Spleen (tissue), 7 donors: ENCODE measurements at regions not wholly inside any gene's neighbourhood (a gene's known extent, or its start where the extent isn't known, plus 50 kb on each side); places are given as distances from the start of the nearest gene placed in this dataset.

Experiments used
- POLR2A ChIP-seq, 3 donors: fragments of 450-650 bp; IDR thresholded peaks; one replicate each; pipeline ENCODE4 v1.5.1; 2017; ENCODE audit warnings: antibody characterized with exemption in 3 of 3, mild to moderate bottlenecking in 1 of 3
- POLR2AphosphoS5 ChIP-seq, 3 donors: sonication (generic); formaldehyde crosslinking; IDR thresholded peaks; one replicate each; pipeline ENCODE4 v1.5.1; 2017; ENCODE audit warnings: antibody characterized with exemption in 3 of 3
- TF ChIP-seq, protein P1 (sequence below), 11 experiments: fragments of 200-600 bp in 7 of 11; fragments of 450-650 bp in 4 of 11; sonication (generic) in 4 of 11; IDR thresholded peaks in 8 of 11; conservative IDR thresholded peaks in 3 of 11; 1 replicate in 7 of 11; 2 replicates in 4 of 11; pipeline versions ENCODE4 v1.4.0 to v1.8.0; 2016 to 2021; ENCODE audit warnings: antibody characterized with exemption in 11 of 11, inconsistent platforms in 4 of 11, mild to moderate bottlenecking in 1 of 11
- donor health status: DM: no; HTN: no; CAD: no; lungs with moderate emphysema.
- donor health status: DM: no; HTN: no; CAD: no.
- donor health status: DM: no; HTN: no; CAD: no.

DNA sequence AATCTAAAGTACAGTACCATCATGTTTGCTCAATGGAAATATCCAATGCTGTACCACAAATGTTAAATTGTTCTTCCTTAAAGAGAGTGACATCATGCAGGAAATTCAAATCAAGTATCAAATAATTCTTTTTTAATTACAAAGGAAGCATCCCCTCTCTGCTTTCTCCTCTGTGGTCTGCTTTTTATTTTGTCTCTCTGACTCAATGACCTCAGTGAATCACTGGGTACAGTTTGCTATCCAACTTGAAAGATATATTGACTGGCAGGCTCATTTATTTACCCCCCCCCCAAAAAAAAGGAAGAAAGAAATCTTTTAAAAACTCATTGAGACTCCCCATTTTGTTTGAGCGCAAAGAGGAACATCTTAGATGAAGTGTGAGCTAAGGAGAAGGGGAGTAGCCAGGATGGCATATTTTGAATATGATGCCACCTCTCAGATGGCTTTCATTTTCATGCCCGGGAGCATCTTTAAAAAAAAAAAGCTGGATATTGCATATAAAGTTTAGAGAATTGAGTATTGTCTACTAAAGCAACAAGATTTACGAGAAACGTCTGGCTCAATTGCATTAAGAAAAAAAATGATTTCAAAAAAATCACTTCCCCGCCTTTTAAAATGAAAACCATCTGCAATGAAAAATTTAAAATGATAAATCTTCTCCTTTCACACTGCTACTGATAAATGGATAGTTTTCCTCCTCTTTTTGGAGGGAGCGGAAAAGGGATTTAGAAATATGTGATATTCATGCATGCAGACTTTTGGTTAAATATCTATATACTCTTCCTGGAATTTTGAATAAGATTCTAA, 307.1 kb upstream of the DPH6 start:
- TF ChIP-seq, protein P1, sequence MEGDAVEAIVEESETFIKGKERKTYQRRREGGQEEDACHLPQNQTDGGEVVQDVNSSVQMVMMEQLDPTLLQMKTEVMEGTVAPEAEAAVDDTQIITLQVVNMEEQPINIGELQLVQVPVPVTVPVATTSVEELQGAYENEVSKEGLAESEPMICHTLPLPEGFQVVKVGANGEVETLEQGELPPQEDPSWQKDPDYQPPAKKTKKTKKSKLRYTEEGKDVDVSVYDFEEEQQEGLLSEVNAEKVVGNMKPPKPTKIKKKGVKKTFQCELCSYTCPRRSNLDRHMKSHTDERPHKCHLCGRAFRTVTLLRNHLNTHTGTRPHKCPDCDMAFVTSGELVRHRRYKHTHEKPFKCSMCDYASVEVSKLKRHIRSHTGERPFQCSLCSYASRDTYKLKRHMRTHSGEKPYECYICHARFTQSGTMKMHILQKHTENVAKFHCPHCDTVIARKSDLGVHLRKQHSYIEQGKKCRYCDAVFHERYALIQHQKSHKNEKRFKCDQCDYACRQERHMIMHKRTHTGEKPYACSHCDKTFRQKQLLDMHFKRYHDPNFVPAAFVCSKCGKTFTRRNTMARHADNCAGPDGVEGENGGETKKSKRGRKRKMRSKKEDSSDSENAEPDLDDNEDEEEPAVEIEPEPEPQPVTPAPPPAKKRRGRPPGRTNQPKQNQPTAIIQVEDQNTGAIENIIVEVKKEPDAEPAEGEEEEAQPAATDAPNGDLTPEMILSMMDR (IDR thresholded peaks at IDR 0.05 in 8 of 11, conservative IDR thresholded peaks at IDR 0.05 in 3 of 11) = no peak
- TF ChIP-seq POLR2AphosphoS5 (IDR thresholded peaks at IDR 0.05) = no peak
- TF ChIP-seq POLR2A (IDR thresholded peaks at IDR 0.05) = no peak
